T-helper 1 cell (primary cell): ENCODE measurements at regions not wholly inside any gene's neighbourhood (a gene's known extent, or its start where the extent isn't known, plus 50 kb on each side); places are given as distances from the start of the nearest gene placed in this dataset.

Source experiments
- DNase-seq, 5 donors: peaks; one replicate each; pipeline ENCODE4 v3.0.0-alpha.2; 2012 to 2020

- DNase-seq: no peak
These were observed 408.3 kb upstream of the DDI1 start for GRCh38 chr11:103628121-103628520.

- DNase-seq: no peak
These were observed 404.6 kb upstream of the DDI1 start for GRCh38 chr11:103631841-103632240.

GRCh38 chr11:103633068-103633788, 403.2 kb upstream of the DDI1 start:
- no peak for DNase-seq

GRCh38 chr11:103633819-103634590, 402.4 kb upstream of the DDI1 start:
- DNase-seq: no peak

GRCh38 chr11:103636232-103636631, 400.2 kb upstream of the DDI1 start:
- DNase-seq: no peak

- DNase-seq: no peak
These were observed 399.1 kb upstream of the DDI1 start for GRCh38 chr11:103637295-103637694.

- DNase-seq: no peak
These were observed 398.6 kb upstream of the DDI1 start for GRCh38 chr11:103637831-103638230.

- no peak for DNase-seq
These were observed 391.8 kb upstream of the DDI1 start for GRCh38 chr11:103644676-103645075.

- no peak for DNase-seq
These were observed 388.4 kb upstream of the DDI1 start for GRCh38 chr11:103648054-103648453.

GRCh38 chr11:103648670-103649400, 387.6 kb upstream of the DDI1 start:
- no peak for DNase-seq

- no peak for DNase-seq
These were observed 387.0 kb upstream of the DDI1 start for GRCh38 chr11:103649401-103649895.

- DNase-seq: no peak
These were observed 386.1 kb upstream of the DDI1 start for GRCh38 chr11:103650330-103650729.

GRCh38 chr11:103651341-103651998, 385.0 kb upstream of the DDI1 start:
- DNase-seq: no peak

GRCh38 chr11:103652013-103652412, 384.4 kb upstream of the DDI1 start:
- DNase-seq: no peak

- no peak for DNase-seq
These were observed 380.1 kb upstream of the DDI1 start for GRCh38 chr11:103656382-103656781.

- no peak for DNase-seq
These were observed 377.2 kb upstream of the DDI1 start for GRCh38 chr11:103659206-103659618.

GRCh38 chr11:103659743-103660142, 376.7 kb upstream of the DDI1 start:
- DNase-seq: no peak

GRCh38 chr11:103661185-103661584, 375.3 kb upstream of the DDI1 start:
- DNase-seq: no peak

GRCh38 chr11:103661991-103662390, 374.4 kb upstream of the DDI1 start:
- DNase-seq: no peak

- no peak for DNase-seq
These were observed 373.6 kb upstream of the DDI1 start for GRCh38 chr11:103662880-103663279.

- DNase-seq: no peak
These were observed 367.6 kb upstream of the DDI1 start for GRCh38 chr11:103668859-103669258.

GRCh38 chr11:103671143-103671651, 365.2 kb upstream of the DDI1 start:
- DNase-seq: no peak

GRCh38 chr11:103673773-103674172, 362.7 kb upstream of the DDI1 start:
- DNase-seq: no peak
